Fibroblast of skin of abdomen (primary cell): ENCODE measurements at regions not wholly inside any gene's neighbourhood (a gene's known extent, or its start where the extent isn't known, plus 50 kb on each side); places are given as distances from the start of the nearest gene placed in this dataset.

Experiments used
- DNase-seq: peaks from one replicate; pipeline ENCODE4 v3.0.0-alpha.2; 2013

DNA sequence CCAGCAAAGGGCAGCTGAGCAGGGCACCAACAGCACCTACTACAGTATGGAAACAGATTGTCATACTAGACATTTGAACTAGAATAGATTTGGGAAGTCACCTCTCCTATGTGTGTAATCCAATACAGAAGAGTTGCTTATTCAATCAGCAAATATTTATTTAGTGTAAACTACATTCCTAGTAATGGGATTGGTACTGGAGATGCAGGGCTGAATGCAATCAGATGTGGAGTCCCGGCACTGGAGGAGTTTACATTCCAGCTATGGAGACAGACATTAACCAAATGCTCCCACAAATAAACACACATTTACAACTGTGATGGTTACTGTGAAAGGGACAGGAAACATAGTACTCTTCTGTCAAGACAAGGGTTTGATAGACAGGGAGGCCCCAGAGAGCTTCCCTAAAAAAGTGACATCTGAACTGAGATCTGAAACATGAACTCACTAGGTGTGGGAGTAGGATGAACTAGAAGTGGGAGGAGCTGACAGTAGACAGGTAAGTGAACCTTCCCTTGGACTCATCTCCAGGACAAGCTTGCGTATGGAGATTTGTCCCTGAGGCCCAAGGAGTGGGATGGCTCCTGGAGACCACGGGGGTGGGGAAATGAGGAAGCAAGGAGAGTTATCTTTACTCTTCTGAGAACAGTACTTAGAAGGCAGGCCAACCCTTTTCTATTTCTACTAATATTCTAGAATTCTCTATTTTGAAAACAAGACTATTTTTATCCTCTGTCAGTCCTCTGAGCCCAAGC is 420.5 kb downstream of the MAFB start:
- no peak for DNase-seq

GRCh38 chr20:40265825-40266533 is 423.1 kb downstream of the MAFB start:
- DNase-seq, result peak; percentile 40

- DNase-seq, result no peak
Observed at GRCh38 chr20:40262219-40262618, 426.8 kb downstream of the MAFB start.

GRCh38 chr20:40258931-40259330 is 430.1 kb downstream of the MAFB start:
- no peak for DNase-seq

GRCh38 chr20:40257763-40258162 is 431.3 kb downstream of the MAFB start:
- no peak for DNase-seq

GRCh38 chr20:40255365-40255764 is 433.7 kb downstream of the MAFB start:
- peak; percentile 55 for DNase-seq

- peak; percentile 6 for DNase-seq
Observed at GRCh38 chr20:40254023-40254772, 434.8 kb downstream of the MAFB start.

DNA sequence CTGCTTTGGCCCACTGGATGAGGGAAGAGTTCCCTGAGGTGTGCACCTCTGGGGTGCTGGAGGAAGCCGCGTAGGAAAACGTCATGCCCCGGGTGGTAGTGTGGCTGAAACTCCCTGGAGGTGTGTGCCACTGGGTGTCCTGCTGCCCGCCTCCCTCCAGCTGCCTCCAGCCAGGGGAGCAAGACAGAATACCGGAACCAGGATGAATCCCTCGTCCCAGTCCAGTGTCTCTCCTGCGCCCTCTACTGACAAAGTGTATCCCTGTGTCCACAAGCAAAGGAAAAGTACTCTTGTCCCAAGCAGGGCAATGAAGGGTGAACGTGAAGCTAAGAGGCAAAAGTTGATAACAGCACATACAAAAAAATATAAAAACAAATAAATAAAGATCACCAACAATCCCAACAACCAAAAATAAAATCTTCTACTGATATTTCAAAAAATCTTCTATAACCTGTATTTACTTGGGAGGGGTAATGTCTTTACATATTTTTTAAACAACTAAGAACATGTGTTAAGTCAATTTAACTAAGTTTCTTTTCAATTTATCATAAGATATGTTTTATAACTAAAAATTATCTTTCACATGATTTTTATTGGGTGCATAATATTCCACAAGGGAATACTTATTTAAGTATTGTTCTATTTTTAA is 437.6 kb downstream of the MAFB start:
- peak; percentile 15 for DNase-seq

- no peak for DNase-seq
Observed at GRCh38 chr20:40249805-40250204, 439.2 kb downstream of the MAFB start.

GRCh38 chr20:40245829-40246228 is 443.2 kb downstream of the MAFB start:
- no peak for DNase-seq

GRCh38 chr20:40244286-40244685 is 444.8 kb downstream of the MAFB start:
- no peak for DNase-seq

DNA sequence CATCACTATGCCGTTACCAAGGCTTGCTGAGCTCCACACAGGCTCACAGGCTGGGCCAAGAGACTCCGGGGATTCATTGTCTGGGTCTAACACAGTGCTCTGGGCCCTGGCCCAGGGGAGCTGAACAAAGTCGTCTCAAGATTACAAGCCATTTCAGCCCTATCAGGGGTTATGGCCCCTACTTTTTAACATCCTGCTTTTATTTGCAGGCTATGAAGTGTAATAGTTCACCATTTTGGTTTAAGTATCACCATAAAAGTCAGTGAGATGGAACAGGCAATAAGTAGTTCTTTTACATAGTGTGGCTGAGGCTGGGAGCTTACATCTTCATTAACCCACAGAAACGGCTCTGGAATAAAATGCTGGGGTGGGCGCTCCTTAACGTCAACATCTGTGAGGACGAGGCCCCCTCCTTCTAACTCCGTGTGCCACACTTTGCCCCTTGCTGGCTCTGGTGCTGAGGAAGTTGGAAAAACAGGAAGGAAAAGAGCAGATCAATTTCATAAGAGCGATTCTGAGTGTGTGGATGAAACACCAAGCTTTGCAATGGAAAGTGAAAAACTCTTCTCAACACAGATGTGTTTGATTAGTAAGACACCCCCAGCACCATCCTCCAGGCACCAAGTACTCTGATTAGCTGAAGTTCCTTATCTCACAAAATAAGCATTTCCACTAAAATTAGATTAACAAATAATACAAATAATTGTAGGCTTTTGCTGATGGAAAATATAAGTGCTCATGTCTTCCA is 447.3 kb downstream of the MAFB start:
- no peak for DNase-seq

DNA sequence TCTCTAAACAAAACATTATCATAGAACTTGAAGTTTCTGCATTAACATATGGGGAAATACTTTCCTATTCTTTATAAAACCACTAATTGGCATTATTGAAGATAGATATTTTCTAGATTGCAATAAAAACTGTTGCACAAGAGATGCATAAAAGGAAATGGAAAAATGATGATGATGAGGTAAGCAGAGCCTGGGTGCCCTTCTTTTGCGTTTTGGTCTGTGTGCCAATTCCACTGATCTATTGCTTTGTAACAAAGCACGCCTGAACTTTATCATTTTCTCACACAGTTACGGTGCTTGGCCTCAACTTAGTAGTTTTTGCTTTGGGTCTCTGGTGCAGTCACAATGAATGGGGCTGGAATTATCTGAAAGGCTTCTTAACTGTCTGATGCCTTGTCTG is 450.5 kb downstream of the MAFB start:
- DNase-seq, result no peak

DNA sequence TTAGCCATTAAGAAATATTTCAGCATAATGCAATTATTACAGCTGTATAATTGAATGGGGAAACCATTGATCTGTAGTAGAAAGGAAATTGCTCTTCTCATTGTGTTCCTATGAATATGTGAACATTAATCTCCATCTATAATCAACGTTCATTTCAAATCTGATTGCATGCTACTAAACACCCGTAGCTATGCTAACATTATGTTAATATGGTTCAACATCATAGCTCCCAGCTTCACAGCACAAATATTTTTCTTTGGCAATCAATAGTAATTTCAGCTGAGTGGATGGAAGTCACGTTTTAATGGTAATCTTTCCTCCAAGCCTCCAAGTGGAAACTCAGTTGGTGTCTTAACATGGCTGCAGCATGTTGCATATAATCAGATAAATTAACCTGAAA is 454.4 kb downstream of the MAFB start:
- DNase-seq, result no peak

- DNase-seq, result no peak
Observed at GRCh38 chr20:40233406-40233805, 455.6 kb downstream of the MAFB start.

DNA sequence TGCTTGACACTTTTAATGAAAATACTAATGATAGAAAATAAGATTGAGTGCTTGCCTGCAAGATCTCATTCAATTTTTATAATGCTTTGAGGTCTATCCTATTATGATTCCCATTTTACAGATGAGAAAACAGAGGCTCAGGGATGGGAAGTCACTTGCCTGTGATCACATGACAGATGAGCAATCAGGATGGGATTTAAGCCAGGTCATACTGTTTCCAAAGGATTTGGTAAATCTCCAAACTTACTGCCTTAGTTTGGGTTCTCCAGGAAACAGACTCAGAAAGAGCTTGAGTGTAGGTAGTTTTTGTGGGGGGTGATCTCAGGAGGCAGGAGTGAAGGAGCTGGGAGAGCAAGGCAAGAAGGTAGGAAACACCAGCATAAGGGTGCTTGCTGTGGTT is 456.3 kb downstream of the MAFB start:
- no peak for DNase-seq

GRCh38 chr20:40232273-40232672 is 456.8 kb downstream of the MAFB start:
- peak; percentile 34 for DNase-seq

GRCh38 chr20:40230486-40230885 is 458.6 kb downstream of the MAFB start:
- DNase-seq, result no peak

DNA sequence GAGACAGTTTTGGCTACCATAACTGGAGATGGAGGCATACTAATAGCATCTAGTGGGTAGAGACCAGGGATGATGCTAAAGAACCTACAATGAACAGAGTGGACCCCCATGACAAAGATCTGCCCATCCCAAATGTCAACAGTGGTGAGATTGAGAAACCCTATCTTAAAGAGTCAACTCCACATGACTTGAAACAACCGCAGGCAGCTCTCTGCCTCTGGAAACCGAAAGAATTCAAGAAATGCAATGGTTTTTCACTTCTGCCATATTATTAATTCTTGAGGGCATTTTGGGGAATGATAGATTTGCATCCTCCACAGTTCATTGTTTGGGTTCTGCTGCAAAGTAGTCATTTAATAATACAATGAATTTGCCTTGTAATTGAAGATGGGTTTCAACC is 463.4 kb downstream of the MAFB start:
- no peak for DNase-seq

- no peak for DNase-seq
Observed at GRCh38 chr20:40223810-40224209, 465.2 kb downstream of the MAFB start.

DNA sequence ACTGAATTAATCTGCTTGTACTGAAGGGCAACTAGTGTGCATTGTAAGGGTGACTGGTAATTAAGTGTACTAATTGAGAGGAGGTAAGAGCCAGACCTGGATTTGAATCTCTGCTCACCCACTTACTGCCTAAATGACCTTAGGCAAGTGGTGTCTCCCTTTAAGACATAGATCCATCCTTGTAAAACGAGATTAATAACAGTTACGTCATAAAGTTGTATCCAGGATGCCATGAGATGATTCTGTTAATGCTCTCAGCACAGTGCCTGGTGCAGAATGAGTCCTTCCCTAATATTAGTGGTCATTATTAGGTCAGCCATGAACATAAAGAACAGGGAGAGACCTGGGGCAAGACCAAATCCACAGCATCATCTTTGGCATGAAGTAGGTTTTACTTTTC is 470.1 kb downstream of the MAFB start:
- no peak for DNase-seq

GRCh38 chr20:40218316-40218969 is 470.6 kb downstream of the MAFB start:
- DNase-seq, result no peak
